Mucosa of descending colon (tissue), 3 donors: ENCODE measurements at regions not wholly inside any gene's neighbourhood (a gene's known extent, or its start where the extent isn't known, plus 50 kb on each side); places are given as distances from the start of the nearest gene placed in this dataset.

ENCODE experiments used
- ATAC-seq: fragments of 200-7000 bp; cut with Tn5 transposase; one replicate; pipeline ENCODE4 v1.9.1; 2020; ENCODE audit warnings: mild to moderate bottlenecking, moderate library complexity
- DNase-seq, 3 donors: peaks; one replicate each; pipeline ENCODE4 v3.0.0-alpha.2; 2020
- H3K36me3 ChIP-seq: fragments of 200-600 bp; one replicate; pipeline ENCODE4 v1.8.0; 2021; ENCODE audit warnings: low read depth, mild to moderate bottlenecking
- H3K4me1 ChIP-seq: fragments of 200-600 bp; one replicate; pipeline ENCODE4 v1.8.0; 2021; ENCODE audit warnings: low read depth, mild to moderate bottlenecking
- H3K4me3 ChIP-seq: fragments of 200-600 bp; one replicate; pipeline ENCODE4 v1.8.0; 2021; ENCODE audit warnings: mild to moderate bottlenecking
- H3K9me3 ChIP-seq: fragments of 200-600 bp; one replicate; pipeline ENCODE4 v1.8.0; 2021; ENCODE audit warnings: mild to moderate bottlenecking
- intact Hi-C, 2 donors: fragments of 100-400 bp; cut with DNase I in 1 of 2; cut with micrococcal nuclease in 1 of 2; formaldehyde crosslinking; loops; one replicate each; pipeline versions ENCODE4 v1.11.0 to v1.11.1; 2022; cut with DNase I, micrococcal nuclease
- TF ChIP-seq, protein P1 (sequence below): fragments of 200-600 bp; IDR thresholded peaks from one replicate; pipeline ENCODE4 v1.8.0; 2022; ENCODE audit warnings: antibody characterized with exemption, mild to moderate bottlenecking
- donor health status: DM: no; HTN: no; CAD: no; lungs with moderate emphysema.
- donor health status: DM: no; HTN: no; CAD: no.
- donor health status: DM: no; HTN: yes; CAD: no.

DNA sequence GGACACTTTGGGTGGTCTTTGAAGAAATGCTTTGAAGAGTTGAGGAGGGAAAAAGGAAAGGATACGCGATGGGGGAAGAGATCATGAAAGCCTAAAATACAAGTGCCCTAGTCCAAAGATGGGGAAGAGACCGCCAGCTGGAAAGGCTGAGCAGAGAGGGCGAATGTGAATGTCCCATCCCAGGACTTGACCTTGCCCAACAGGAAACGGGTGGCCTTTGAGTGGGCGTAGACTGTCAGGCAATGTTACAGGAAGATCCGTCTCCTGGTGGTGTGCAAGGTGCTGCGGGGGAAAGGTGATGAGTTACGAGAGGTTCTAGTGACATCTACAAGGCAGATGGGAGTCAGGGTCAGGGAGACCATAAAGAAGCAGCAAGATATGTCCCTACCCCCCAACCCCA, 55.0 kb upstream of the TBXT start:
- Histone ChIP-seq H3K36me3 (no peaks in the 10 kb centered on the region), H3K4me3 (no peak overlapping the region), H3K9me3 (no peaks in the 10 kb centered on the region), H3K4me1 (no peaks in the 10 kb centered on the region)
- DNase-seq (no peak), ATAC-seq (no peak)
- intact Hi-C loops: no loop called here
- TF ChIP-seq, protein P1, sequence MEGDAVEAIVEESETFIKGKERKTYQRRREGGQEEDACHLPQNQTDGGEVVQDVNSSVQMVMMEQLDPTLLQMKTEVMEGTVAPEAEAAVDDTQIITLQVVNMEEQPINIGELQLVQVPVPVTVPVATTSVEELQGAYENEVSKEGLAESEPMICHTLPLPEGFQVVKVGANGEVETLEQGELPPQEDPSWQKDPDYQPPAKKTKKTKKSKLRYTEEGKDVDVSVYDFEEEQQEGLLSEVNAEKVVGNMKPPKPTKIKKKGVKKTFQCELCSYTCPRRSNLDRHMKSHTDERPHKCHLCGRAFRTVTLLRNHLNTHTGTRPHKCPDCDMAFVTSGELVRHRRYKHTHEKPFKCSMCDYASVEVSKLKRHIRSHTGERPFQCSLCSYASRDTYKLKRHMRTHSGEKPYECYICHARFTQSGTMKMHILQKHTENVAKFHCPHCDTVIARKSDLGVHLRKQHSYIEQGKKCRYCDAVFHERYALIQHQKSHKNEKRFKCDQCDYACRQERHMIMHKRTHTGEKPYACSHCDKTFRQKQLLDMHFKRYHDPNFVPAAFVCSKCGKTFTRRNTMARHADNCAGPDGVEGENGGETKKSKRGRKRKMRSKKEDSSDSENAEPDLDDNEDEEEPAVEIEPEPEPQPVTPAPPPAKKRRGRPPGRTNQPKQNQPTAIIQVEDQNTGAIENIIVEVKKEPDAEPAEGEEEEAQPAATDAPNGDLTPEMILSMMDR: no peak

GRCh38 chr6:166221636-166222035, 54.0 kb upstream of the TBXT start:
- Histone ChIP-seq H3K4me1 (no peaks in the 10 kb centered on the region), H3K36me3 (no peaks in the 10 kb centered on the region), H3K4me3 (no peak overlapping the region), H3K9me3 (no peaks in the 10 kb centered on the region)
- DNase-seq (no peak), ATAC-seq (no peak)
- TF ChIP-seq, protein P1: no peak
- intact Hi-C loops: no loop called here

GRCh38 chr6:166221040-166221439, 53.4 kb upstream of the TBXT start:
- ATAC-seq: no peak
- H3K4me3 ChIP-seq: no peak overlapping the region
- DNase-seq: no peak
- no peaks in the 10 kb centered on the region for H3K4me1 ChIP-seq
- no peaks in the 10 kb centered on the region for H3K36me3 ChIP-seq
- TF ChIP-seq, protein P1: no peak
- no peaks in the 10 kb centered on the region for H3K9me3 ChIP-seq
- intact Hi-C loops: no loop called here
